ENCODE measurements at regions not wholly inside any gene's neighbourhood (a gene's known extent, or its start where the extent isn't known, plus 50 kb on each side); places are given as distances from the start of the nearest gene placed in this dataset.
"Not testable (repeated sequence)": the region's sequence is repeated elsewhere in the genome, so short reads cannot be mapped to it uniquely, and the experiment has no call there.

GRCh38 chrX:11016728-11017127 lies 94.4 kb upstream of the HCCS start:
- no peak for TF ChIP-seq CTCF (IDR thresholded peaks at IDR 0.05; ENCODE audit: insufficient read depth, low read length, poor library complexity, severe bottlenecking)
- no peak overlapping the region for H3K4me3 ChIP-seq (replicated peaks; ENCODE audit: low read depth, low read length)
- H3K27me3 ChIP-seq (replicated peaks; ENCODE audit: control insufficient read depth, insufficient read depth, low read length), result no peaks in the 10 kb centered on the region
- no peaks in the 10 kb centered on the region for H3K36me3 ChIP-seq (ENCODE audit: control insufficient read depth, insufficient read depth, low read length)
- DNase-seq (ENCODE audit: extremely low read depth, insufficient read length), result no peak

- not testable (repeated sequence) for H3K36me3 ChIP-seq (ENCODE audit: control insufficient read depth, insufficient read depth, low read length); DNase-seq (ENCODE audit: extremely low read depth, insufficient read length); H3K4me3 ChIP-seq (replicated peaks; ENCODE audit: low read depth, low read length); H3K27me3 ChIP-seq (replicated peaks; ENCODE audit: control insufficient read depth, insufficient read depth, low read length)
Observed at GRCh38 chrX:11022588-11022987, 88.5 kb upstream of the HCCS start.

GRCh38 chrX:11039926-11040325 lies 71.2 kb upstream of the HCCS start:
- Histone ChIP-seq H3K36me3 (ENCODE audit: control insufficient read depth, insufficient read depth, low read length) (no peaks in the 10 kb centered on the region), H3K4me3 (replicated peaks; ENCODE audit: low read depth, low read length) (no peak overlapping the region), H3K27me3 (replicated peaks; ENCODE audit: control insufficient read depth, insufficient read depth, low read length) (no peaks in the 10 kb centered on the region)
- TF ChIP-seq CTCF (IDR thresholded peaks at IDR 0.05; ENCODE audit: insufficient read depth, low read length, poor library complexity, severe bottlenecking), result no peak
- DNase-seq (ENCODE audit: extremely low read depth, insufficient read length), result no peak

- no peak for TF ChIP-seq CTCF (IDR thresholded peaks at IDR 0.05; ENCODE audit: insufficient read depth, low read length, poor library complexity, severe bottlenecking)
- Histone ChIP-seq H3K27me3 (replicated peaks; ENCODE audit: control insufficient read depth, insufficient read depth, low read length) (no peaks in the 10 kb centered on the region), H3K4me3 (replicated peaks; ENCODE audit: low read depth, low read length) (no peak overlapping the region), H3K36me3 (ENCODE audit: control insufficient read depth, insufficient read depth, low read length) (no peaks in the 10 kb centered on the region)
- DNase-seq (ENCODE audit: extremely low read depth, insufficient read length), result no peak
Observed at GRCh38 chrX:11040405-11040804, 70.7 kb upstream of the HCCS start.

GRCh38 chrX:11040996-11041395 lies 70.1 kb upstream of the HCCS start:
- no peaks in the 10 kb centered on the region for H3K27me3 ChIP-seq (replicated peaks; ENCODE audit: control insufficient read depth, insufficient read depth, low read length)
- H3K36me3 ChIP-seq (ENCODE audit: control insufficient read depth, insufficient read depth, low read length), result no peaks in the 10 kb centered on the region
- DNase-seq (ENCODE audit: extremely low read depth, insufficient read length), result no peak
- no peak for TF ChIP-seq CTCF (IDR thresholded peaks at IDR 0.05; ENCODE audit: insufficient read depth, low read length, poor library complexity, severe bottlenecking)
- H3K4me3 ChIP-seq (replicated peaks; ENCODE audit: low read depth, low read length), result no peak overlapping the region

GRCh38 chrX:11050013-11050412 lies 61.1 kb upstream of the HCCS start:
- TF ChIP-seq CTCF (IDR thresholded peaks at IDR 0.05; ENCODE audit: insufficient read depth, low read length, poor library complexity, severe bottlenecking), result no peak
- no peak overlapping the region for H3K4me3 ChIP-seq (replicated peaks; ENCODE audit: low read depth, low read length)
- H3K36me3 ChIP-seq (ENCODE audit: control insufficient read depth, insufficient read depth, low read length), result no peaks in the 10 kb centered on the region
- DNase-seq (ENCODE audit: extremely low read depth, insufficient read length), result no peak
- no peaks in the 10 kb centered on the region for H3K27me3 ChIP-seq (replicated peaks; ENCODE audit: control insufficient read depth, insufficient read depth, low read length)
